Breast epithelium (tissue), 4 donors: ENCODE measurements at regions not wholly inside any gene's neighbourhood (a gene's known extent, or its start where the extent isn't known, plus 50 kb on each side); places are given as distances from the start of the nearest gene placed in this dataset.

ENCODE experiments used
- DNase-seq, 2 donors: peaks; one replicate each; pipeline ENCODE4 v3.0.0-alpha.2; 2019; ENCODE audit warnings: low spot score in 2 of 2
- H3K27ac ChIP-seq, 2 donors: fragments of 200-600 bp; sonication (generic) in 1 of 2; one replicate each; pipeline ENCODE4 v1.5.1; 2016 to 2019; ENCODE audit warnings: mild to moderate bottlenecking in 1 of 2
- H3K27me3 ChIP-seq, 2 donors: fragments of 200-600 bp; sonication (generic) in 1 of 2; one replicate each; pipeline versions ENCODE4 v1.5.1 to v1.6.0; 2017 to 2019; ENCODE audit warnings: control low read depth in 1 of 2, mild to moderate bottlenecking in 1 of 2
- H3K36me3 ChIP-seq: fragments of 200-600 bp; one replicate; pipeline ENCODE4 v1.5.1; 2019
- H3K4me1 ChIP-seq, 2 donors: fragments of 200-600 bp; sonication (generic); one replicate each; pipeline ENCODE4 v1.5.1; 2016 to 2019; ENCODE audit warnings: control low read depth in 1 of 2
- H3K4me3 ChIP-seq, 3 donors: fragments of 200-600 bp; sonication (generic); 1 replicate in 2 of 3; 2 replicates in 1 of 3; pipeline ENCODE4 v1.5.1; 2016 to 2019; ENCODE audit warnings: mild to moderate bottlenecking in 3 of 3, moderate library complexity in 2 of 3
- H3K9me3 ChIP-seq, 2 donors: fragments of 200-600 bp; sonication (generic) in 1 of 2; one replicate each; pipeline ENCODE4 v1.5.1; 2016 to 2019; ENCODE audit warnings: control low read depth in 1 of 2
- CTCF ChIP-seq, 3 donors: fragments of 450-650 bp; IDR thresholded peaks; one replicate each; pipeline ENCODE4 v1.5.1; 2016 to 2017; ENCODE audit warnings: antibody characterized with exemption in 3 of 3, mild to moderate bottlenecking in 3 of 3, moderate library complexity in 3 of 3
- POLR2A ChIP-seq: fragments of 450-650 bp; IDR thresholded peaks from one replicate; pipeline ENCODE4 v1.6.1; 2016; ENCODE audit warnings: antibody characterized with exemption, mild to moderate bottlenecking, moderate library complexity
- POLR2AphosphoS5 ChIP-seq, 3 donors: sonication (generic); formaldehyde crosslinking; IDR thresholded peaks; one replicate each; pipeline ENCODE4 v1.6.1; 2017; ENCODE audit warnings: antibody characterized with exemption in 3 of 3
- intact Hi-C: fragments of 100-400 bp; cut with DNase I; formaldehyde crosslinking; loops from one replicate; pipeline ENCODE4 v1.15.1; 2023; ENCODE audit warnings: low total_unique reads

DNA sequence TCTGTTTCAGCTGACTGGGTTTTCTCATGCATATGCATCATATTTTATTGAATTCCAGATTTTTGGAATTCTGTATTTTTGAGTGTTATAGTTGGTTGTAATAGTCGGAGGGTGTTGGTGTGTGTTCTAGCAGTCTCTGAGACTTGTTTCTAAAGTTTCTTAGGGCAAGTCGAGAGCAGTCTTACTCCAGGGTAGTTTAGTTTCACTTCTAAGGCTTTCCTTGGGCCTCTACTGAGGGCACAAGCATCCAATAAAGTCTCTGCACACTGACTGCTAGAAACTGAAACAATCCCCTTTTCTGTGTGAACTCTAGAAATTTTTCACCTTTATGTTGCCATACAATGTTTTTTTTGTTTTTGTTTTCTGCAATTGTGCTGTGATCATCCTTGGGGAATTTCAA is 663.7 kb upstream of the LRATD1 start:
- H3K9me3 ChIP-seq, result no peaks in the 10 kb centered on the region
- intact Hi-C loops, result no loop called here
- TF ChIP-seq CTCF (IDR thresholded peaks at IDR 0.05), result no peak
- TF ChIP-seq POLR2A, result no peak
- TF ChIP-seq POLR2AphosphoS5 (IDR thresholded peaks at IDR 0.05), result no peak

GRCh38 chr2:13986119-13986720 is 646.3 kb upstream of the LRATD1 start:
- H3K27me3 ChIP-seq, result no peaks in the 10 kb centered on the region
- no peak overlapping the region for H3K4me3 ChIP-seq
- TF ChIP-seq POLR2A (no peak), POLR2AphosphoS5 (IDR thresholded peaks at IDR 0.05) (no peak), CTCF (IDR thresholded peaks at IDR 0.05) (no peak)
- no peaks in the 10 kb centered on the region for H3K4me1 ChIP-seq
- H3K27ac ChIP-seq, result no peak overlapping the region
- intact Hi-C loops, result no loop called here
- no peaks in the 10 kb centered on the region for H3K36me3 ChIP-seq
- peaks cover 0 to 15% of the 10 kb centered on the region in 2 donors for H3K9me3 ChIP-seq
- no peak for DNase-seq

More for the DNA sequence above, 663.7 kb upstream of the LRATD1 start:
- no peaks in the 10 kb centered on the region for H3K4me1 ChIP-seq
- H3K36me3 ChIP-seq, result no peaks in the 10 kb centered on the region
- H3K27ac ChIP-seq, result no peak overlapping the region
- no peaks in the 10 kb centered on the region for H3K27me3 ChIP-seq
- no peak for DNase-seq
- H3K4me3 ChIP-seq, result no peak overlapping the region

- Histone ChIP-seq H3K27me3 (no peaks in the 10 kb centered on the region), H3K27ac (no peak overlapping the region), H3K4me1 (no peaks in the 10 kb centered on the region), H3K9me3 (peaks cover 0 to 13% of the 10 kb centered on the region in 2 donors), H3K4me3 (no peak overlapping the region), H3K36me3 (no peaks in the 10 kb centered on the region)
- intact Hi-C loops, result no loop called here
- TF ChIP-seq CTCF (IDR thresholded peaks at IDR 0.05) (no peak), POLR2A (no peak), POLR2AphosphoS5 (IDR thresholded peaks at IDR 0.05) (no peak)
- no peak for DNase-seq
Observed at GRCh38 chr2:13996527-13996926, 636.0 kb upstream of the LRATD1 start.

DNA sequence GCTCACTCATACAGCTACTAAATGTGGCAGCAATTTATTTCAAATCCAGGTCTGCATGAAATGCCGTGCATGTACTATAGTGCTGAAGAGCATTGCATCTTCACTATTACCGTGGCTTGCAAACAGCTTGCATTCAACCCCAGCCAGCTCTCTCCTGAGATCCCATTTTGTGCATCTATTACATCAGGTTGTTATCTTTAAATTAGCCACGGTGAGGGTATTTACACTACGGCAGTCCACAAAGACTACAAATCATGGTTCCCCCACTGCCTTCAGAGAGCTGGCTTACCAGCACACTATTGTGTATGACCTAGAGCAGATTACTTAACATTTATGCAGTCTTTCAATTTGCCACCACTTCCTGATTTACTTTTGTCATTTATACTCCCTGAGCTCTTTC is 621.3 kb upstream of the LRATD1 start:
- no peak overlapping the region for H3K27ac ChIP-seq
- H3K9me3 ChIP-seq, result no peaks in the 10 kb centered on the region
- H3K4me1 ChIP-seq, result peaks cover 0 to under 1% of the 10 kb centered on the region in 2 donors
- TF ChIP-seq POLR2A, result no peak
- TF ChIP-seq POLR2AphosphoS5 (IDR thresholded peaks at IDR 0.05), result no peak
- TF ChIP-seq CTCF (IDR thresholded peaks at IDR 0.05), result no peak
- H3K36me3 ChIP-seq, result no peaks in the 10 kb centered on the region
- H3K27me3 ChIP-seq, result no peaks in the 10 kb centered on the region
- H3K4me3 ChIP-seq, result no peak overlapping the region
- no peak for DNase-seq
- intact Hi-C loops, result no loop called here

GRCh38 chr2:14015113-14015630 is 617.3 kb upstream of the LRATD1 start:
- Histone ChIP-seq H3K9me3 (no peaks in the 10 kb centered on the region), H3K36me3 (no peaks in the 10 kb centered on the region), H3K4me3 (no peak overlapping the region), H3K4me1 (peaks cover 0 to 3% of the 10 kb centered on the region in 2 donors), H3K27ac (no peak overlapping the region), H3K27me3 (no peaks in the 10 kb centered on the region)
- TF ChIP-seq POLR2A (no peak), POLR2AphosphoS5 (IDR thresholded peaks at IDR 0.05) (no peak), CTCF (IDR thresholded peaks at IDR 0.05) (no peak)
- intact Hi-C loops, result no loop called here
- no peak for DNase-seq
